ENCODE measurements at regions not wholly inside any gene's neighbourhood (a gene's known extent, or its start where the extent isn't known, plus 50 kb on each side); places are given as distances from the start of the nearest gene placed in this dataset.

DNA sequence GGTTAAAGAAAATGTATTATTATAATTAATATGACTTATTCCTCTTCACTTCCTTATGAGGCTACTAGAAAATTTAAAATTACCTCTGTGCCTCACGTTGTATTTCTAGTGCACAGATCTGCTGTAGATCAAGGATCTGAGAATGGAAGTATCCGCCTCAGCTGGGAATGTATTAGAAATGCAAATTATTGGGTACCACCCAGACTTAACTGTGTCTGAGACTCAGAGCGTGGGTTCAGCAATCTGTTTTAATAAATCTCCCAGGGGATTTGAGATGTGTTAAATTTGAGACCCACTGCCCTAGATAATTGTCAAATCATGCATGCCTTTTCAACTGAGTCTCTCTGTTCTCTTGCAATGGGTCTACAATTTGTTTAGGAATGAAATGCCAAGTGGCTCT, 658.0 kb upstream of the NOX3 start:
- Histone ChIP-seq H2AFZ (no peak overlapping the region), H3K4me1 (ENCODE audit: insufficient read depth) (no peaks in the 10 kb centered on the region), H3K9me2 (ENCODE audit: insufficient read depth) (0 out of 2 replicates have a peak, but pooled peaks cover 8% of the 10 kb centered on the region), H3K27me3 (ENCODE audit: insufficient read depth) (no peaks in the 10 kb centered on the region), H3K4me2 (no peak overlapping the region), H3K36me3 (ENCODE audit: insufficient read depth) (no peaks in the 10 kb centered on the region), H3K79me2 (replicated peaks; ENCODE audit: insufficient read depth) (no peaks in the 10 kb centered on the region), H4K20me1 (replicated peaks; ENCODE audit: insufficient read depth) (no peaks in the 10 kb centered on the region), H3K27ac (ENCODE audit: low read depth) (no peak overlapping the region), H3K4me3 (no peak overlapping the region), H3F3A (replicated peaks; ENCODE audit: low read depth) (no peaks in the 10 kb centered on the region)
- no peaks in the 10 kb centered on the region; the same call in 2 of the 3 replicates for H3K9me3 Mint-ChIP-seq
- no peak overlapping the region for H3K4me3 Mint-ChIP-seq
- H3K36me3 Mint-ChIP-seq (ENCODE audit: low read depth): no peaks in the 10 kb centered on the region; the same call in 2 of the 3 replicates
- H3K27ac Mint-ChIP-seq: no peak overlapping the region
- no peaks in the 10 kb centered on the region for H3K4me1 Mint-ChIP-seq
- ATAC-seq (no peak), DNase-seq (ENCODE audit: low spot score) (no peak)
- H3K27me3 Mint-ChIP-seq (ENCODE audit: insufficient read depth, low read depth, poor library complexity): peaks cover 1% of the 10 kb centered on the region
- TF ChIP-seq CREB1 (CRISPR knock-in tag; IDR thresholded peaks at IDR 0.05; ENCODE audit: low read depth): no peak
- TF ChIP-seq POLR2AphosphoS5 (IDR thresholded peaks at IDR 0.05; ENCODE audit: low read depth): no peak
- TF ChIP-seq ZNF114 (CRISPR knock-in tag; IDR thresholded peaks at IDR 0.05): no peak
- no peak for TF ChIP-seq NANOG (IDR thresholded peaks at IDR 0.05; ENCODE audit: borderline replicate concordance)
- TF ChIP-seq EZH2 (IDR thresholded peaks at IDR 0.05; ENCODE audit: low read depth, unreplicated experiment): no peak
- TF ChIP-seq, protein P1, sequence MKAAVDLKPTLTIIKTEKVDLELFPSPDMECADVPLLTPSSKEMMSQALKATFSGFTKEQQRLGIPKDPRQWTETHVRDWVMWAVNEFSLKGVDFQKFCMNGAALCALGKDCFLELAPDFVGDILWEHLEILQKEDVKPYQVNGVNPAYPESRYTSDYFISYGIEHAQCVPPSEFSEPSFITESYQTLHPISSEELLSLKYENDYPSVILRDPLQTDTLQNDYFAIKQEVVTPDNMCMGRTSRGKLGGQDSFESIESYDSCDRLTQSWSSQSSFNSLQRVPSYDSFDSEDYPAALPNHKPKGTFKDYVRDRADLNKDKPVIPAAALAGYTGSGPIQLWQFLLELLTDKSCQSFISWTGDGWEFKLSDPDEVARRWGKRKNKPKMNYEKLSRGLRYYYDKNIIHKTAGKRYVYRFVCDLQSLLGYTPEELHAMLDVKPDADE (IDR thresholded peaks at IDR 0.05): no peak
- no peak for TF ChIP-seq ZNF331 (CRISPR knock-in tag; IDR thresholded peaks at IDR 0.05; ENCODE audit: low read depth)
- TF ChIP-seq STAT1 (IDR thresholded peaks at IDR 0.05; ENCODE audit: unreplicated experiment): no peak
- no peak for TF ChIP-seq EZH2phosphoT487 (IDR thresholded peaks at IDR 0.05; ENCODE audit: unreplicated experiment)
- TF ChIP-seq, protein P2, sequence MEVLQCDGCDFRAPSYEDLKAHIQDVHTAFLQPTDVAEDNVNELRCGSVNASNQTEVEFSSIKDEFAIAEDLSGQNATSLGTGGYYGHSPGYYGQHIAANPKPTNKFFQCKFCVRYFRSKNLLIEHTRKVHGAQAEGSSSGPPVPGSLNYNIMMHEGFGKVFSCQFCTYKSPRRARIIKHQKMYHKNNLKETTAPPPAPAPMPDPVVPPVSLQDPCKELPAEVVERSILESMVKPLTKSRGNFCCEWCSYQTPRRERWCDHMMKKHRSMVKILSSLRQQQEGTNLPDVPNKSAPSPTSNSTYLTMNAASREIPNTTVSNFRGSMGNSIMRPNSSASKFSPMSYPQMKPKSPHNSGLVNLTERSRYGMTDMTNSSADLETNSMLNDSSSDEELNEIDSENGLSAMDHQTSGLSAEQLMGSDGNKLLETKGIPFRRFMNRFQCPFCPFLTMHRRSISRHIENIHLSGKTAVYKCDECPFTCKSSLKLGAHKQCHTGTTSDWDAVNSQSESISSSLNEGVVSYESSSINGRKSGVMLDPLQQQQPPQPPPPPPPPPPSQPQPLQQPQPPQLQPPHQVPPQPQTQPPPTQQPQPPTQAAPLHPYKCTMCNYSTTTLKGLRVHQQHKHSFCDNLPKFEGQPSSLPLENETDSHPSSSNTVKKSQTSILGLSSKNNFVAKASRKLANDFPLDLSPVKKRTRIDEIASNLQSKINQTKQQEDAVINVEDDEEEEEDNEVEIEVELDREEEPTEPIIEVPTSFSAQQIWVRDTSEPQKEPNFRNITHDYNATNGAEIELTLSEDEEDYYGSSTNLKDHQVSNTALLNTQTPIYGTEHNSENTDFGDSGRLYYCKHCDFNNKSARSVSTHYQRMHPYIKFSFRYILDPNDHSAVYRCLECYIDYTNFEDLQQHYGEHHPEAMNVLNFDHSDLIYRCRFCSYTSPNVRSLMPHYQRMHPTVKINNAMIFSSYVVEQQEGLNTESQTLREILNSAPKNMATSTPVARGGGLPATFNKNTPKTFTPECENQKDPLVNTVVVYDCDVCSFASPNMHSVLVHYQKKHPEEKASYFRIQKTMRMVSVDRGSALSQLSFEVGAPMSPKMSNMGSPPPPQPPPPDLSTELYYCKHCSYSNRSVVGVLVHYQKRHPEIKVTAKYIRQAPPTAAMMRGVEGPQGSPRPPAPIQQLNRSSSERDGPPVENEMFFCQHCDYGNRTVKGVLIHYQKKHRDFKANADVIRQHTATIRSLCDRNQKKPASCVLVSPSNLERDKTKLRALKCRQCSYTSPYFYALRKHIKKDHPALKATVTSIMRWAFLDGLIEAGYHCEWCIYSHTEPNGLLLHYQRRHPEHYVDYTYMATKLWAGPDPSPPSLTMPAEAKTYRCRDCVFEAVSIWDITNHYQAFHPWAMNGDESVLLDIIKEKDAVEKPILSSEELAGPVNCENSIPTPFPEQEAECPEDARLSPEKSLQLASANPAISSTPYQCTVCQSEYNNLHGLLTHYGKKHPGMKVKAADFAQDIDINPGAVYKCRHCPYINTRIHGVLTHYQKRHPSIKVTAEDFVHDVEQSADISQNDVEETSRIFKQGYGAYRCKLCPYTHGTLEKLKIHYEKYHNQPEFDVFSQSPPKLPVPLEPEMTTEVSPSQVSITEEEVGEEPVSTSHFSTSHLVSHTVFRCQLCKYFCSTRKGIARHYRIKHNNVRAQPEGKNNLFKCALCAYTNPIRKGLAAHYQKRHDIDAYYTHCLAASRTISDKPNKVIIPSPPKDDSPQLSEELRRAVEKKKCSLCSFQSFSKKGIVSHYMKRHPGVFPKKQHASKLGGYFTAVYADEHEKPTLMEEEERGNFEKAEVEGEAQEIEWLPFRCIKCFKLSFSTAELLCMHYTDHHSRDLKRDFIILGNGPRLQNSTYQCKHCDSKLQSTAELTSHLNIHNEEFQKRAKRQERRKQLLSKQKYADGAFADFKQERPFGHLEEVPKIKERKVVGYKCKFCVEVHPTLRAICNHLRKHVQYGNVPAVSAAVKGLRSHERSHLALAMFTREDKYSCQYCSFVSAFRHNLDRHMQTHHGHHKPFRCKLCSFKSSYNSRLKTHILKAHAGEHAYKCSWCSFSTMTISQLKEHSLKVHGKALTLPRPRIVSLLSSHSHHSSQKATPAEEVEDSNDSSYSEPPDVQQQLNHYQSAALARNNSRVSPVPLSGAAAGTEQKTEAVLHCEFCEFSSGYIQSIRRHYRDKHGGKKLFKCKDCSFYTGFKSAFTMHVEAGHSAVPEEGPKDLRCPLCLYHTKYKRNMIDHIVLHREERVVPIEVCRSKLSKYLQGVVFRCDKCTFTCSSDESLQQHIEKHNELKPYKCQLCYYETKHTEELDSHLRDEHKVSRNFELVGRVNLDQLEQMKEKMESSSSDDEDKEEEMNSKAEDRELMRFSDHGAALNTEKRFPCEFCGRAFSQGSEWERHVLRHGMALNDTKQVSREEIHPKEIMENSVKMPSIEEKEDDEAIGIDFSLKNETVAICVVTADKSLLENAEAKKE (CRISPR knock-in tag; IDR thresholded peaks at IDR 0.05): no peak
- TF ChIP-seq, protein P3, sequence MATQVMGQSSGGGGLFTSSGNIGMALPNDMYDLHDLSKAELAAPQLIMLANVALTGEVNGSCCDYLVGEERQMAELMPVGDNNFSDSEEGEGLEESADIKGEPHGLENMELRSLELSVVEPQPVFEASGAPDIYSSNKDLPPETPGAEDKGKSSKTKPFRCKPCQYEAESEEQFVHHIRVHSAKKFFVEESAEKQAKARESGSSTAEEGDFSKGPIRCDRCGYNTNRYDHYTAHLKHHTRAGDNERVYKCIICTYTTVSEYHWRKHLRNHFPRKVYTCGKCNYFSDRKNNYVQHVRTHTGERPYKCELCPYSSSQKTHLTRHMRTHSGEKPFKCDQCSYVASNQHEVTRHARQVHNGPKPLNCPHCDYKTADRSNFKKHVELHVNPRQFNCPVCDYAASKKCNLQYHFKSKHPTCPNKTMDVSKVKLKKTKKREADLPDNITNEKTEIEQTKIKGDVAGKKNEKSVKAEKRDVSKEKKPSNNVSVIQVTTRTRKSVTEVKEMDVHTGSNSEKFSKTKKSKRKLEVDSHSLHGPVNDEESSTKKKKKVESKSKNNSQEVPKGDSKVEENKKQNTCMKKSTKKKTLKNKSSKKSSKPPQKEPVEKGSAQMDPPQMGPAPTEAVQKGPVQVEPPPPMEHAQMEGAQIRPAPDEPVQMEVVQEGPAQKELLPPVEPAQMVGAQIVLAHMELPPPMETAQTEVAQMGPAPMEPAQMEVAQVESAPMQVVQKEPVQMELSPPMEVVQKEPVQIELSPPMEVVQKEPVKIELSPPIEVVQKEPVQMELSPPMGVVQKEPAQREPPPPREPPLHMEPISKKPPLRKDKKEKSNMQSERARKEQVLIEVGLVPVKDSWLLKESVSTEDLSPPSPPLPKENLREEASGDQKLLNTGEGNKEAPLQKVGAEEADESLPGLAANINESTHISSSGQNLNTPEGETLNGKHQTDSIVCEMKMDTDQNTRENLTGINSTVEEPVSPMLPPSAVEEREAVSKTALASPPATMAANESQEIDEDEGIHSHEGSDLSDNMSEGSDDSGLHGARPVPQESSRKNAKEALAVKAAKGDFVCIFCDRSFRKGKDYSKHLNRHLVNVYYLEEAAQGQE (IDR thresholded peaks at IDR 0.05; ENCODE audit: unreplicated experiment): no peak
- TF ChIP-seq, protein P4, sequence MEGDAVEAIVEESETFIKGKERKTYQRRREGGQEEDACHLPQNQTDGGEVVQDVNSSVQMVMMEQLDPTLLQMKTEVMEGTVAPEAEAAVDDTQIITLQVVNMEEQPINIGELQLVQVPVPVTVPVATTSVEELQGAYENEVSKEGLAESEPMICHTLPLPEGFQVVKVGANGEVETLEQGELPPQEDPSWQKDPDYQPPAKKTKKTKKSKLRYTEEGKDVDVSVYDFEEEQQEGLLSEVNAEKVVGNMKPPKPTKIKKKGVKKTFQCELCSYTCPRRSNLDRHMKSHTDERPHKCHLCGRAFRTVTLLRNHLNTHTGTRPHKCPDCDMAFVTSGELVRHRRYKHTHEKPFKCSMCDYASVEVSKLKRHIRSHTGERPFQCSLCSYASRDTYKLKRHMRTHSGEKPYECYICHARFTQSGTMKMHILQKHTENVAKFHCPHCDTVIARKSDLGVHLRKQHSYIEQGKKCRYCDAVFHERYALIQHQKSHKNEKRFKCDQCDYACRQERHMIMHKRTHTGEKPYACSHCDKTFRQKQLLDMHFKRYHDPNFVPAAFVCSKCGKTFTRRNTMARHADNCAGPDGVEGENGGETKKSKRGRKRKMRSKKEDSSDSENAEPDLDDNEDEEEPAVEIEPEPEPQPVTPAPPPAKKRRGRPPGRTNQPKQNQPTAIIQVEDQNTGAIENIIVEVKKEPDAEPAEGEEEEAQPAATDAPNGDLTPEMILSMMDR (conservative IDR thresholded peaks at IDR 0.05; ENCODE audit: low read depth in 2 of 2): no peak
- TF ChIP-seq JUNB (IDR thresholded peaks at IDR 0.05; ENCODE audit: unreplicated experiment): no peak

Measured in GM23338 (cell line).